NCI-H526 treated with DMSO at 0.1 percent for 48 hours (cell line): ENCODE measurements at regions not wholly inside any gene's neighbourhood (a gene's known extent, or its start where the extent isn't known, plus 50 kb on each side); places are given as distances from the start of the nearest gene placed in this dataset.

Experiments
- DNase-seq: peaks from one replicate; lab custom pipeline; 2025; lab: John Stamatoyannopoulos, UW

- no peak for DNase-seq
These were observed 91.9 kb upstream of the BACE2 start for GRCh38 chr21:41076064-41076463.

DNA sequence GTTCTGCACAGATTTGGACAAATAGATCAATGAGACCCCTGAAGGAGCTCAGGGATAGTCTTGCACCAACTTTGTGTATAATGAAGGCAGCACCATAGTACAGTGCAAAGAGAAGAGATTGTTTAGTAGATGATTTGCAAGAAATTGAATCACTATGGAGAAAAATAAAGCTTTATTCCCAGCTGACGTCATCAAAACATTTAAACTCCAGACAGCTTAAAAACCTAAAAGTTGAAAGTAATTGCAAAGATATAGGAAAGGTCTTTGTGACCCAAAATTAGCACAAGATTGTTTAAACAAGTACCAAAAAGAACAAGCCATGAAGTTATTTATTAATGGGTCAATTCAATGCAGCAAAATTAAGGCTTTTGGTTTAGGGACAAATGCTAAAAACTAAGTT is 88.8 kb upstream of the BACE2 start:
- DNase-seq, result no peak

DNA sequence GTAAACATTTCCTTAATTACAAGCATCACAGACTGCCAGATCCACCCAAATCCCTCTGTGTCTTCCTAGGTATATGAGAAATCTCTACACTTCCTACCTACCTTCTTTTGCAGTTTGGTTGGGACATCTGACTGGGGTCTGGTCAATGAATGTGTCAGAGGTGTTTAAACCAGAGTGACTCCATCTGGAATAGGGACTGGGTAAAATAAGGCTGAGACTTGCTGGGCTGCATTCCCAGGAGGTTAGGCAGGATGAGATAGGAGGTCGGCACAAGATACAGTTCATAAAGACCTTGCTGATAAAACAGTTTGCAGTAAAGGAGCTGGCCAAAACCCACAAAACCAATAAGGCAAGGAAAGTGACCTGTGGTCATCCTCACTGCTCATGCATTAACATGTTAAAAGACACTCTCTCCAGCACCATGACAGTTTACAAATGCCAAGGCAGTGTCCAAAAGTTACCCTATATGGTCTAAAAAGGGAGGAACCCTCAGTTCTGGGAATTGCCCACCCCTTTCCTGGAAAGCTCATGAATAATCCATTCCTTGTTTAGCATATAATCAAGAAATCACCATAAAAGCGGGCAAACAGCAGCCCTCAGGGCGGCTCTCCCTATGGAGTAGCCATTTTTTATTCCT is 87.4 kb upstream of the BACE2 start:
- no peak for DNase-seq

- no peak for DNase-seq
These were observed 81.4 kb upstream of the BACE2 start for GRCh38 chr21:41086569-41086968.

GRCh38 chr21:41090981-41091380 is 77.0 kb upstream of the BACE2 start:
- DNase-seq, result no peak

DNA sequence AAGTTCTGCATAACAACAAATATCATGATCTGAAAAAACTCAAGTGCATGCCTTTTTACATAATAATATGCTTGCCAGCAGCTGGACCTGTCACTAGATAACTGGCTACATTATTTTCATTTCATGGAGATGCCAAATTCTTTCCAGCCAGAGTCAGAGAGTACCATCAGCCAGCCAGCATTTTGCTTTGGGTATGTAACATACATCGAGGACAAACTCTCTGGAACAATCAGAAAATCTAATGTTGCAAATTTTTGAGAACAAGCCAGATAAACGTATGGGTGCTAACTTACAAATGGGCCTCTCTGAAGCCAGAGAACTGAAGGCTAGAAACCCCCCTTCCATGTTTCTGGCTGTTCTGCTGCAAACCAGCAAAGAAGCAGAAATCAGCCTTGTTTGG is 76.3 kb upstream of the BACE2 start:
- DNase-seq, result no peak

- no peak for DNase-seq
These were observed 75.6 kb upstream of the BACE2 start for GRCh38 chr21:41092312-41092711.

DNA sequence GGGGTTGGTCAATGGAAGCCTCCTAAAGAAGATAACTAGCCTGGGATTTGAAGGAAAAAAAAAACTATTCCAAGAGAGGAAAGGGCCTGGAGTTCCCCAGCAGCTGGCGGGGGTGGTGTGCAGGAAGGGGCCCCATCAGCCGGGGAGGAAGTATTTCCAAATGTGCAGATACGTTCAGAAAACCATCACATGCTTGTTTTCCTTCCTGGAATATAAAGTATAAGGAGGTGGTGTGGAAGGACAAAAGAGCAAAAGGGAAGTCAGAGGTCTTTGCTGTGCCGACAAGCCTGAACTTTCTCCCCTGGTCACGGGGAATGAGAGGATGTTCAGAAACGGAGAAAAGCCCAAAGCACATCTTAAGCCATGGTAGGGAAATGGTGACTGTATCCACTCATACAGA is 72.0 kb upstream of the BACE2 start:
- DNase-seq, result no peak

DNA sequence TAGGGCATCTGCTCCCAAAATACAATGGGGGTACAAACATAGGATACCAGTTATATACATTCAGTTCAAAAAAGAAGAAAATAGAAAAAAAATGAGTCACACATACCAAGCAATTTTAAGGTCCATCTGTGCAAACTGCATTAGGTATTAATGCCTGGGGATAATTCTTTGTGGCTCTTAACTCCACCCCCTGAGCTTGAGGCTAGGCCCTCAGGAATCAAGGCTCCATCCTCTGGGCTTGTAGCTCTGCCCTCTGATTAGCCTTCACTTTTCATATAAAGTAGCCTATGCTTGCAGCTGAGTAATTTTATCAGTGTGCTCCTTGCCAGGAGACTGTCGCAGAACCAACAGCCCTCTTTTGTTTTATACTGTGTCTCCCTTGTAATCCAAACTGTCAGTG is 69.9 kb upstream of the BACE2 start:
- no peak for DNase-seq

DNA sequence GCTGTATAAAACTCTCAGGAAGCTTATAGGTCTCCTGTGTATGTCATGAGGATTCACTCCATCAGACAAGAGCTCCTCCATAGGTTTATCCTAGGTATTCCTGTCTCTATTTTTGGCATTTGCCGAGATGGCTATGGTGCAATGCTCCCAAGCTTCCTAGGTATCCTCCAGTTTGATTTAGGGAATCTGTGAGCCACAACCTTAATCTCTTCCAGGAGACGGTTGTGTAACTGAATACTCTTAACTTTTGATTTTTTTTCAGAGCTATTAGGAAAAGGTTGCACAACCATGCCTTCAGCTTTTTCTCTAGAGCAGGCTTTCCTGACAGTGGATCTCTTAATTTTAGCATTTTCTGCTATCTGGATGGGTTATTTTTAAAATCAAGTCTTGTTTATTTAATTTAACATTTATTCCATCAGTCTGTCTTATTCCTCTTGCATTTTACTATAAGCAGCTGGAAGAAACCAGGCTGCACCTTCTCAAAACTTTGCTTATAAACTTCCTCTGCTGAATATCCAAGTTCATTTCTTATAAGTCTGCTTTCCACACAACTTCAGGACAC is 69.4 kb upstream of the BACE2 start:
- no peak for DNase-seq

- no peak for DNase-seq
These were observed 67.0 kb upstream of the BACE2 start for GRCh38 chr21:41100826-41101550.

GRCh38 chr21:41102281-41102680 is 65.7 kb upstream of the BACE2 start:
- no peak for DNase-seq

DNA sequence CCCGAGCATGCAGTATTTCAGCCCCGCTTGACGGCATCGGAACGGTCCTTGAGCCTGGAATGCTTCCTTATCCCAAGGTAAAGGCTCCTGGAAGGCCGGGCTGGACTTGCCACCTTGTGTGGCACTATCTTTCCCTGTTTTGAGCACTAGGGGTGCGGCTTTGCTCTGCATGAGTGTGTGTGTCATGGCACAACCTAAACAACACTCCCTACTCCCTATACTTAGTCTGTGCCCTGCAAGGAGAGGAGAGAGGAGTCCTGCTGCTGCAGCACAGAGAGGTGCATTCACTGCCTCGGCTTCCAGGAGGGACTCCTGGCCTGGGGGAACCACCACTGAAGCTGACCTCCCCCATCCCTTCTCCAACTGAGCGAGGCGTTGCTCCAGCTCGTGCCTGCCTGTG is 60.4 kb upstream of the BACE2 start:
- no peak for DNase-seq

DNA sequence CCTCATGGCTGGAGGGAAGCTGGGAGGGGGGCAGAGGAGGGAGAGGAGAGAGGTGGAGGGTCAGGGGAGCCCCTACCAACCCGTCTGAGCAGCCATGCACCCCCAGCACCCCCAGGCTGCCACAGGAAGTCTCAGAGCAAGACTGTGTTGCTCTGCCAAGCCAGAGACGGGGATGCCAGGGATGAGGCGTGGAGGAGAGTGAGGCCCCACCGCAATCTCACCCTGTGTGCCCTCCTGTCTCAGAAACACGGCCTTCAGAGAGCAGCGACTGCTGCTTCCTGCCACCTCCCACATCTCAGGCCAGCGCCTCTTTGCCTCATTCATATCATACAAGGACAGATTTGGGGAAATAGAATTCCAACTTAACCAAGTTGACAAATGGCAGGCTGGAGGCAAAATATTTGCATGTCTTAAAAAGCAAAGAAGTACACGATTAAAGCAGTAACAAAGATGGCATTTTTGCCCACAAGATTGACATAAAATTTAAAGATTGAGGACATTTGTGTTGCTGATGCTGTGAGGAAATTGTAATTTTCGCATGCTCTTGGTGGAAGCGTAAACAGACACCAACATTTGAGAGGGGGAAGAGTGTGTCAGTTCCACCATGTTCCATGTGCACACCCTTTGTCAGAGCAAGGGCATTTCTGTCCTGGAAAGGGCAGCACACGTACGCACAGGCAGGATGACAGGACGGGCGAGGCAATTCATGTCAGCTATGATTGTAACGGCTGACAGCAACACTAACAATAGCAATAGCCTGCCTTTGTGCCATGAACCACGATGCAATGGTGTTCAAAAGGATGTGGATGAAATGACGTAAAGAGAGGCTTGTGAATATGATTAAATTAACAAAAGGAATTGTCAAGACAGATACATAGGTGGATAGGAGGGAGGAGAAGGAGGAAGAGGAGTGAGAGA is 59.0 kb upstream of the BACE2 start:
- no peak for DNase-seq

DNA sequence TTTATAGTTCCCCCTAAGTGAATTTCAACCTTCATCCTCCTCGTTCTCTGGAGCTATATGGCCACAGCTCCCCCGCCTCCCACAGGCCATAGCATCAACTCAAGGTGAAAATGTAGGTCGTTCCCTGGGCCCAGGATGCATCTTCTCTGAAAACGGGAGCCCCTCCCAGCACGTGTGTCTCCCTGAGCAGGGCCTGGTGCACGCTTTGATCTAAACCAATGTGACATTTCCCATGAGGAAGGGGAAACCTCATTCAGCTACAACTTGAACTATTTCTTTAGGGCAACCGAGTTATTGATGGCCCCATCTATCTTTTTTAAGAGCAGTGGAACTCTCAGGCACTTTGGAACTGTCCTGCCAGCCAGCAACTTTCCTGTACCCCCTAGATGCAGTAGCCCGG is 57.8 kb upstream of the BACE2 start:
- no peak for DNase-seq

DNA sequence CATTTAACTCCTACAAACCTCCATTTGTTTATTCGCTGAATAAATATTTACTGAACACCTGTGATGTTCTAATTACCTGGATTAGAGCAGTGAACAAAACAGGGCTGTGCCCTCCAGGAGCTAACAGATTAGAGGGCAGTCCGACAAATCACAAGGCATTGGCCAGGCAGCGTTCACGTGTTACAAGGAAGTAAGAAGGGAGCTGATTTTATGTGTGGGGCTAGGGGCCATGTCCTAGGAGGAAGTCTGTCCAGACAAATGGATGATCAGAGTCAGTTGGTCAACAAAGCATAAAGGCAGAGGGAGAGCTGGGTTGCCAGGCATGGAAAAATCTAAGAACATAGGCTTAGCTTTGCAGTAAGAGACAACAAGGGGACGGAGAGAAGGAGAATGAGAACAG is 57.3 kb upstream of the BACE2 start:
- DNase-seq, result no peak

DNA sequence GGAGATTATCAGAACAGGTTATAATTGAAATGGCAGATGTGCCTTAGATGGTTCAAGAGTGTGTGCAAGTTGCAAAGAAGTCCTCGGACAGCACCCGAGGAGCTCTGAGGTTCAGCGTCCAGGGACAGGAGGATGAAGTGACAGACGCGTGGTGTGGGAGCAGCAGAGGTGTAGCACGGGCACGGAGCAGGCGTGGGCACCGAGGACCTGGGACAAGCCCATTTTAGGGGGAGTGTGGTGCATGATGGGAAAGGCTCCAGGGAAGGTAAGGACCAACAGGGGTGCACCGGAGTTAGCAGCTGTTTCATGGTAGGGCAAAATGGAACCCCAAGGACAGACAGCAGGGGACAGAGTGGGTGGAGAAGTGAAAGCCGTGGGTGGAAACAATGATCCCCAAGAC is 56.3 kb upstream of the BACE2 start:
- DNase-seq, result no peak

DNA sequence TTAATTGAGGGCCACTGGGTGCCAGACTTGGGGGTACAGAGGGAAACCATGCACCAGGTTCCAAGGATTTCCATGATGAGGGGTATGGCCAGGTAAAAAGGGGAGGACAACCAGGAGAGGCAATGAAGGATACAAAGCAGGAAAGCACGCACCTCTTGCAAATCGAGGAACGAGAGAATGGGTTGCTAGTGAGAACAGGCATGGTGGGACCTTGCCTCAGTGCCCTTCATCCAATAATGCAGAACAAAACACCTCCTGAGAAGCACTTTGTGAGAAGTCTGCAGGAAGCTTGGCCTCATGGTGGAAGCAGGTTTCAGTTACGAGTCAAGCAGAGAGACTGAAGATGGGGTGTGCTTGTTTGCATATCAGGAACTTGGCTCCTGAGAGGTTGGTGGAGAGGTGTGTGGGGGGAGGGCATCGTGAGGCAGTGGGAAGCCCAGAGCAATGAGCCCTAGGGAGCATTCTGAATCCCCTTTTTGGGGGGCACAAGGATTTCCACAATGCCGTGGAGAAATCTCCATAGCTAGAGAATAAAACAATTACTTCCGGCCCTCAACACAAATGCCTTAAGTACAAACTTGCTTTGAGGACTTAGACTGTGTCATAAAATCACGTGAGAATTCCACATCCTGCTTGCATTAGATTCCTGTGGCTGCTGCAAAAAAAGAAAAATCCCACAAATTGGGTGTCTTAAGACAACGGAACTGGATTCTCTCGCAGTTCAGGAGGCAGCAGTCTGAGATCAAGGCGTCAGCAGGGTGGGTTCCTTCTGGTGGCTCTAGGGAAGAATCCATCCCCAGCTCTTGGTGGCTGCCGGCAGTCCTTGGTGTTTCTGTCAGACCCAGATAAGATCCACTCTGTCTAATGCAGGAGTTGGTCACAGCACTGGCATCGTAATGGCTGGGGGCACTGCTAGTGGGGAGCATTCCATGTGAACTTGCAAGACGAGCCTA is 54.9 kb upstream of the BACE2 start:
- no peak for DNase-seq

GRCh38 chr21:41115851-41116250 is 52.1 kb upstream of the BACE2 start:
- no peak for DNase-seq
